ENCODE measurements at regions not wholly inside any gene's neighbourhood (a gene's known extent, or its start where the extent isn't known, plus 50 kb on each side); places are given as distances from the start of the nearest gene placed in this dataset.

- TF ChIP-seq POLR2AphosphoS5 (IDR thresholded peaks at IDR 0.05; ENCODE audit: insufficient read depth in 1 of 2, low read depth in 1 of 2): no peak
- TF ChIP-seq CTCF (IDR thresholded peaks at IDR 0.05): no peak
- TF ChIP-seq POLR2A (IDR thresholded peaks at IDR 0.05): no peak
Observed at GRCh38 chr4:134145369-134145768, 56.2 kb downstream of the PABPC4L start.
